Hepatocyte (in vitro differentiated cells): ENCODE measurements at regions not wholly inside any gene's neighbourhood (a gene's known extent, or its start where the extent isn't known, plus 50 kb on each side); places are given as distances from the start of the nearest gene placed in this dataset.
A peak's percentile ranks its signal among the peaks of the same experiment; 100 is the strongest.
"Not testable (repeated sequence)": the region's sequence is repeated elsewhere in the genome, so short reads cannot be mapped to it uniquely, and the experiment has no call there.

ENCODE experiments used
- DNase-seq: peaks from one replicate; pipeline ENCODE4 v3.0.0-alpha.2; 2016; ENCODE audit warnings: low spot score
- H2AFZ ChIP-seq: fragments of 200-600 bp; sonication (generic); 2 replicates; pipeline ENCODE4 v1.6.0; 2016; ENCODE audit warnings: antibody characterized with exemption, mild to moderate bottlenecking
- H3K27ac ChIP-seq: fragments of 200-600 bp; sonication (generic); 2 replicates; pipeline ENCODE4 v1.5.1; 2016; ENCODE audit warnings: mild to moderate bottlenecking
- H3K27me3 ChIP-seq: fragments of 200-600 bp; sonication (generic); 2 replicates; pipeline ENCODE4 v1.6.1; 2016
- H3K36me3 ChIP-seq: fragments of 200-600 bp; sonication (generic); replicated peaks from 2 replicates; pipeline ENCODE4 v1.5.1; 2016; ENCODE audit warnings: low read depth; ENCODE audit not compliant: insufficient read depth
- H3K4me1 ChIP-seq: fragments of 200-600 bp; sonication (generic); 2 replicates; pipeline ENCODE4 v1.5.1; 2016; ENCODE audit warnings: mild to moderate bottlenecking, moderate library complexity; ENCODE audit not compliant: insufficient read depth
- H3K4me2 ChIP-seq: fragments of 200-600 bp; sonication (generic); 2 replicates; pipeline ENCODE4 v1.6.0; 2016
- H3K4me3 ChIP-seq: fragments of 200-600 bp; sonication (generic); 2 replicates; pipeline ENCODE4 v1.5.1; 2016; ENCODE audit warnings: mild to moderate bottlenecking
- H3K79me2 ChIP-seq: fragments of 200-600 bp; sonication (generic); 2 replicates; pipeline ENCODE4 v1.6.0; 2017; ENCODE audit warnings: mild to moderate bottlenecking
- H3K9me2 ChIP-seq: fragments of 200-600 bp; sonication (generic); replicated peaks from 2 replicates; pipeline ENCODE4 v1.6.0; 2017; ENCODE audit warnings: mild to moderate bottlenecking; ENCODE audit not compliant: insufficient read depth
- H3K9me3 ChIP-seq: fragments of 200-600 bp; sonication (generic); 2 replicates; pipeline ENCODE4 v1.5.1; 2016; ENCODE audit warnings: low read depth, mild to moderate bottlenecking
- H4K20me1 ChIP-seq: fragments of 200-600 bp; sonication (generic); 2 replicates; pipeline ENCODE4 v1.6.0; 2016; ENCODE audit warnings: mild to moderate bottlenecking; ENCODE audit not compliant: insufficient read depth, poor library complexity, severe bottlenecking
- CTCF ChIP-seq: fragments of 200-600 bp; sonication (generic); IDR thresholded peaks from 2 replicates; pipeline ENCODE4 v1.5.1; 2016; ENCODE audit warnings: antibody characterized with exemption, mild to moderate bottlenecking; ENCODE audit not compliant: poor library complexity
- EZH2 ChIP-seq: fragments of 200-600 bp; sonication (generic); IDR thresholded peaks from 2 replicates; pipeline ENCODE4 v1.6.1; 2016; ENCODE audit warnings: antibody characterized with exemption, mild to moderate bottlenecking, borderline replicate concordance
- EZH2phosphoT487 ChIP-seq: fragments of 200-600 bp; sonication (generic); IDR thresholded peaks from one replicate; pipeline ENCODE4 v1.6.1; 2018; ENCODE audit warnings: antibody characterized with exemption, mild to moderate bottlenecking, low read depth, moderate library complexity; ENCODE audit not compliant: unreplicated experiment, severe bottlenecking
- WGBS: methylation state at CpG from one replicate; pipeline ENCODE4 v1.1.6; 2016; ENCODE audit warnings: low lambda C conversion rate; ENCODE audit errors: missing lambda C conversion rate; 5-methylcytosine and 5-hydroxymethylcytosine counted together

- Histone ChIP-seq H3K4me3 (no peak overlapping the region), H3K9me2 (no peaks in the 10 kb centered on the region), H3K4me1 (no peaks in the 10 kb centered on the region), H3K79me2 (no peaks in the 10 kb centered on the region), H2AFZ (no peak overlapping the region), H3K27me3 (no peaks in the 10 kb centered on the region), H3K9me3 (no peaks in the 10 kb centered on the region), H4K20me1 (no peaks in the 10 kb centered on the region), H3K36me3 (no peaks in the 10 kb centered on the region), H3K4me2 (no peak overlapping the region), H3K27ac (no peak overlapping the region)
- no peak for DNase-seq
- TF ChIP-seq EZH2 (no peak), EZH2phosphoT487 (no peak), CTCF (no peak)
- 89% methylated on average over 4 of the region's 4 CpGs for WGBS
These were observed 131.4 kb upstream of the RGS6 start for GRCh38 chr14:71800878-71801277.

GRCh38 chr14:71803539-71804260 lies 128.5 kb upstream of the RGS6 start:
- Histone ChIP-seq H3K79me2 (no peaks in the 10 kb centered on the region), H3K27me3 (no peaks in the 10 kb centered on the region), H3K4me2 (no peak overlapping the region), H3K9me2 (no peaks in the 10 kb centered on the region), H3K27ac (no peak overlapping the region), H3K9me3 (no peaks in the 10 kb centered on the region), H2AFZ (no peak overlapping the region), H3K4me3 (no peak overlapping the region), H3K36me3 (no peaks in the 10 kb centered on the region), H3K4me1 (peaks cover 4% of the 10 kb centered on the region), H4K20me1 (no peaks in the 10 kb centered on the region)
- TF ChIP-seq EZH2phosphoT487 (no peak), EZH2 (no peak), CTCF (no peak)
- 84% methylated on average over 3 of the region's 3 CpGs for WGBS
- no peak for DNase-seq

- WGBS = 96% methylated on average over 2 of the region's 2 CpGs
These were observed 127.2 kb upstream of the RGS6 start for GRCh38 chr14:71804992-71805391.

GRCh38 chr14:71807049-71807448 lies 125.2 kb upstream of the RGS6 start:
- not testable (repeated sequence) for H4K20me1 ChIP-seq, H3K4me2 ChIP-seq, H3K9me2 ChIP-seq, H3K9me3 ChIP-seq, H3K36me3 ChIP-seq, H3K27ac ChIP-seq, H3K4me3 ChIP-seq, H3K27me3 ChIP-seq, H3K4me1 ChIP-seq, H3K79me2 ChIP-seq, H2AFZ ChIP-seq
- 50% methylated on average over 4 of the region's 4 CpGs for WGBS
- DNase-seq = peak; percentile 9

More at GRCh38 chr14:71804992-71805391, 127.2 kb upstream of the RGS6 start:
- H3K4me3 ChIP-seq = no peak overlapping the region
- no peak for TF ChIP-seq EZH2
- no peak for TF ChIP-seq CTCF
- TF ChIP-seq EZH2phosphoT487 = no peak
- no peak overlapping the region for H2AFZ ChIP-seq
- H4K20me1 ChIP-seq = no peaks in the 10 kb centered on the region
- no peak for DNase-seq
- no peaks in the 10 kb centered on the region for H3K79me2 ChIP-seq
- no peak overlapping the region for H3K4me2 ChIP-seq
- H3K27ac ChIP-seq = no peak overlapping the region
- no peaks in the 10 kb centered on the region for H3K27me3 ChIP-seq
- no peaks in the 10 kb centered on the region for H3K9me2 ChIP-seq
- H3K36me3 ChIP-seq = no peaks in the 10 kb centered on the region
- H3K9me3 ChIP-seq = no peaks in the 10 kb centered on the region
- H3K4me1 ChIP-seq = peaks cover 4% of the 10 kb centered on the region

- WGBS = 86% methylated on average over 4 of the region's 4 CpGs
- DNase-seq = not testable (repeated sequence)
These were observed 121.4 kb upstream of the RGS6 start for GRCh38 chr14:71810800-71811199.

More at GRCh38 chr14:71810800-71811199, 121.4 kb upstream of the RGS6 start:
- not testable (repeated sequence) for H3K4me1 ChIP-seq, H3K27me3 ChIP-seq, H3K36me3 ChIP-seq, H3K9me2 ChIP-seq, H2AFZ ChIP-seq, H3K4me3 ChIP-seq, H4K20me1 ChIP-seq, H3K79me2 ChIP-seq, H3K4me2 ChIP-seq, H3K27ac ChIP-seq, H3K9me3 ChIP-seq
